GM21528 (cell line): ENCODE measurements at regions not wholly inside any gene's neighbourhood (a gene's known extent, or its start where the extent isn't known, plus 50 kb on each side); places are given as distances from the start of the nearest gene placed in this dataset.

Experiments used
- ATAC-seq: cut with Tn5 transposase; IDR thresholded peaks from one replicate; pipeline ENCODE4 v1.9.1; 2021; ENCODE audit warnings: mild to moderate bottlenecking, moderate library complexity; ENCODE audit not compliant: unreplicated experiment, low FRiP score

DNA sequence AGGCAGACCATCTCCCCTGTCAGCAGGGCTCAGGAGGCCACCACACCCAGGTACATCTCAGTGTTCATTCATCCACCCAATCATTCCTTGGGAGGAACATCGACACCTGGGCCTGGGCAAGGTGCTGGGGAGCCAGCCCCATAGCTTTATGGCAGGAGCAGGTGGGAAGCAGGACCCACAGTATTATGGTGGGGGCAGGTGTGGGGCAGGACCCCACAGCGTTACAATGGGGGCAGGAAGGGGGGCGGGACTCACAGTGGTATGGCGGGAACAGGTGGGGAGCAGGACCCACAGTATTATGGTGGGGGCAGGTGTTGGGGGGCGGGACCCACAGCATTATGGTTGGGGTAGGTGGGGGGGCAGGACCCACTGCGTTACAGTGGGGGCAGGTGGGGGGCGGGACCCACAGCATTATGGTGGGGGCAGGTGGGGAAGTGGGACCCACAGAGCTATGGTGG, 128.9 kb upstream of the HS6ST1 start:
- ATAC-seq: no peak

DNA sequence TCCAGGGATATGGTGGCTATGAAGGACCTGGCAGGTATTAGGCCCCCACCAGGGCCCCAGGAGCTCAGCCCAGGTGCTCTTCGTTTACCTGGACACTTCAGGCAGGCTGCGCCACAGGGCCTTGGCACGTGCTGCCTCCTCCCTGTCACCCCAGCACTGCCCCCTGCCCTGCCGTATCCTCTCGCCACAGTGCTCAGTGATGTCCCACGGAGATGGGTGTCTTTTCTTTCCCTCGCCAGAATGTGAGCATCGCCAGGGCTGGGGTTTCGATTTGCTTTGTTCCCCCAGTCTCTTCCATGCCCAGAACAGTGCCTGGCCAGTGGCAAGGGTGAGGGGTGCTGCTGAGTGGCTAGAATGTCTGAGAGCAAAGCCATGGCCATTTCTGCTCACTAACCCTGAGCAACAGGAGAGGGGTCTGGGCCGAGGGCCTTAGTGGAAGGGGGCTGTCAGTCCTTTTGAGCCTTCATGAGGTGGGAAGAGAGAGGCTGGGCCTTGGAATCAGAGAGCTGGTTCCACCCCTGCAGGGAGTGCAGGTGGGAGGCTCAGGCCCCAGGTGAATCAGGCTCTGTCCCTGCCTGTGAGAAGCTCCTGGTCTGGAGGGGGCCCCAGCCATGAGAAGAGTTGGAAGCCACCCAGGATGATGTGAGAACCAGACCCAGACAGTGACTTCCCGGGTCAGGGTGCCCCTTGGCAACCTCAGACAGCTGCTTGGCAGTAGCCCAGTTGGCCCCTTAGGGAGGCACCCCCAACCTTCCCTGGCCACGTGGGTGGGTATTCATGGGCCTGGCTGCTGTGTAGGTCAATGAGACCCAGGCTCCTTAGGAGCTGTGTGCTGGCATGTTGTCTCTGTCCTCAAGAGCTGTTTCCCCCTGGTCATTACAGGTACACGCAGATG, 129.9 kb upstream of the HS6ST1 start:
- no peak for ATAC-seq

DNA sequence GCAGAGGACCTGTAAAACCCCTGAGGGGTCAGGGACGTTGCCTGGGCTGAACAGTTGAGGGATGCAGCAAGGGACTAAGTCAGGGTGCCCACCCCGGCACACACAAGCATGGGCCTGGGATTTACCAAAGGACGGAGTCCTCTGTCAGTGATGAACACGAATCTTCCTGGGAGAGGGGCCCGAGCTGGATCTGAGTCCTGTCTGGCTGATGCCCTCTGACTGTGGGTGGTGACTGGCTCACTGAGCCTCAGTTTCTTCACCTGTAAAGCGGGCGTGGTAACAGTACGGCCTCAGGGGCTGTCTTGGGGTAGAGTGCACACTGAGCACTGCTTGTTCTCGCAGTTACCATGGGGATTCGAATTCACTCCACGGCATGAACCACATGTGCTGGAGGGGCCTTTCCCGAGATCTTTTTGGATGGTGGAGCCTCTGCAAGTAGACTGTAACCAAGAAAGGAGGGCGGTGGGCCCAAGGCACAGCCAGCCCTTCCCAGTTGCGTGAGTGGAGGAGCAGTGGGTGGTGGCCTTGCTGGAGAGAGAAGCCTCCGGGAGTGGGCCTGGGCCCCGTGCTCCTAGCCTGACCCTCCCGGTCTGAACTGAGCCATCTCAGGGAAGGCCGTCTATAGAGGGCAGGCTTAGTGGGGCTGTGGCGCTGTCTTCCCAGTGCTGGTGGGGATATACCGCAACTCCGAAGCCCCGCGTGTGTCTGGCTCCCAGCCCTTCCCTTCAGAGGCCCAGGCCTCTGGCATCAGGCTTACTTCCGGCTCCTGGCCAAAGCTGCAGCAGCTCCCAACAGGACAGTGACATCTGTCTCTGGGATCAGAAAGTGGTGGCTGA, 130.8 kb upstream of the HS6ST1 start:
- ATAC-seq: no peak

DNA sequence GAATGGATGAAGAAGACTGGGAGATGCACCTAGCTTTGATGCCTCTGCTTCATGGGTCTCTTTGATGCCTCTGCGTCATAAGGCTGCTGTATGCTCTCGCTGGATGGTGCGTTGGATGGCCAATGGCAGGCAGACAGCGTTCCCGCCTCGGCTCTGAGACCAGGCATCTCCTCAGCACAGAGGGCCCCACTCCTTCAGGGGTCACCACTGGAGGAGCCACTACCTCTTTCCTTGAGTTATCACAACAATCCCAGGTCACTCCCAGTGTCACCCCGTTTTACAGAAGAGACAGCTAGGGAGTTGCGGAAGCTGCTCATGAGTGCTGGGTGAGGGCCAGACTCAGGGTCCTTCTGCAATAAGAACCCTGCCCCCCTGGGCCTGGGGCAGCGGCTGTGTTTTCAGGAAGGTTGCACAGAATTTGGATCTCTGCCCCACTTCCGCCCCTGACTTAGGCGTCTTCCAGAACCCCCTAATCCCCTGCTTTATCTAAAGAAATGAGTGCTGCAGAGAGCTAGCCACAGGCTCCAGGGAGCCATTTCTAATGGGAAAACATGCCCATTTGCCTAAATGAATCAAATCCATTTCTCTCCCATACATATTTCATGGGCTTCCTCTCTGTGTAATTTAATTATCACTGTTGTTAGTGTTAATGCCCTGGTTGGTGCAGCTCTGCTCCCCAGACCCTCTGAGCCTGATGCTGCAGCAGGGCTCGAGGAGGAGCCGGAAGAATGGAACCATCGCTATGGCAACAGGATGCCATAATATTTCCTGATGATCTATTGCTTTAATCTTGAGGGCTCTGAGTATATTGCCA, 131.8 kb upstream of the HS6ST1 start:
- no peak for ATAC-seq

DNA sequence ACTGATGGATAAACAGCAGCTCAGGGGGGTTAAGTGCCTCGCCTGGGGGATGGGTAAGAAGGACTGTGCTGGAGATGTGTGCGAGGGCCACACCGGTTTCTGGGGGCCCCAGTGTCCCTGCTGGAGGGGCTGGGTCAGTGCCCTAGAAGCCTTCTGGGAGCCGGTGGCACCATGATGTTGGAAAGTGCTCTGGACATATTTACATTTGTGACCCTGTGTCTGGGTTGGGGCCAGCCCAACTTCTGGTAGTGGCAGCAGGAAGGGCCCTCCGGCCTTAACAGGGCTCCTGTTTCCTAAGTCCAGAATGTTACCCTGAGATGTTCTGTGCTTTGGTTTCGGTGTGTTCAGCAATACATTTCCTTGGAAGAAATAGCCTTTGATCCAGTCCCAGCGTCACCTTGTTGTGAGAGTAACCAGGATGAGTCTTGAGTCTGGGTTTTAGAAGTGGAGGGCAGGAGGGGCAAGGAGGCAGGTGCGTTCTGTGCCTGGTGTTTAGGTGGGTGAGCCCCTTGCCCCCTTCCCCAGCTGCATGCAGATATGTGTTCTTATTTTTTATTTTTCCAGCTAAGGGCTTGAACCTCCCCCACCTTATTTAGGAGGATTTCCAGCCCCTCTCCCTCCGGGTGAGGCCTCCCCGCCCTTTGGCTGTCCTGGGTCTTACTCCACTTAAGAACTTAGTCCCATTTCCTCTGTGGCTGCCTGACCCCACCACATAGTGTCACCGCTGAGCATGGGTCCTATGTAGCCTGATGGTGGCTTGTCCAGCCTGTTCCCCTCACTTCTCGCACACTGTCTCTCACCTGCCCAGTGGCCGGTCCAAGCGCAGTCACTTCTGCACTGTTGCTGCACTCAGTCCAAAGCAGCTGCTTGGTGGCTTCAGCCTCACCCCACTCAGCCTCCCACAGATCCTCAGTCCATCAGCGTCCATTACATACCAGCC, 132.7 kb upstream of the HS6ST1 start:
- ATAC-seq: no peak

DNA sequence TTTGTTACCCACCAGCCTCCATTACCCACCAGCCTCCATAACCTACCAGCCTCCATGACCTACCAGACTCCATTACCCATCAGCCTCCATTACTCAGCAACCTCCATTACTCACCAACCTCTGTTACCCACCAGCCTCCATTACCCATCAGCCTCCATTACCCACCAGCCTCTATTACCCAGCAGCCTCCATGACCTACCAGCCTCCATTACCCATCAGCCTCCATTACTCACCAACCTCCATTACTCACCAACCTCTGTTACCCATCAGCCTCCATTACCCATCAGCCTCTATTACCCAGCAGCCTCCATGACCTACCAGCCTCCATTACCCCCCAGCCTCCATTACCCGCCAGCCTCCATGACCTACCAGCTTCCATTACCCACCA, 133.3 kb upstream of the HS6ST1 start:
- ATAC-seq: no peak

DNA sequence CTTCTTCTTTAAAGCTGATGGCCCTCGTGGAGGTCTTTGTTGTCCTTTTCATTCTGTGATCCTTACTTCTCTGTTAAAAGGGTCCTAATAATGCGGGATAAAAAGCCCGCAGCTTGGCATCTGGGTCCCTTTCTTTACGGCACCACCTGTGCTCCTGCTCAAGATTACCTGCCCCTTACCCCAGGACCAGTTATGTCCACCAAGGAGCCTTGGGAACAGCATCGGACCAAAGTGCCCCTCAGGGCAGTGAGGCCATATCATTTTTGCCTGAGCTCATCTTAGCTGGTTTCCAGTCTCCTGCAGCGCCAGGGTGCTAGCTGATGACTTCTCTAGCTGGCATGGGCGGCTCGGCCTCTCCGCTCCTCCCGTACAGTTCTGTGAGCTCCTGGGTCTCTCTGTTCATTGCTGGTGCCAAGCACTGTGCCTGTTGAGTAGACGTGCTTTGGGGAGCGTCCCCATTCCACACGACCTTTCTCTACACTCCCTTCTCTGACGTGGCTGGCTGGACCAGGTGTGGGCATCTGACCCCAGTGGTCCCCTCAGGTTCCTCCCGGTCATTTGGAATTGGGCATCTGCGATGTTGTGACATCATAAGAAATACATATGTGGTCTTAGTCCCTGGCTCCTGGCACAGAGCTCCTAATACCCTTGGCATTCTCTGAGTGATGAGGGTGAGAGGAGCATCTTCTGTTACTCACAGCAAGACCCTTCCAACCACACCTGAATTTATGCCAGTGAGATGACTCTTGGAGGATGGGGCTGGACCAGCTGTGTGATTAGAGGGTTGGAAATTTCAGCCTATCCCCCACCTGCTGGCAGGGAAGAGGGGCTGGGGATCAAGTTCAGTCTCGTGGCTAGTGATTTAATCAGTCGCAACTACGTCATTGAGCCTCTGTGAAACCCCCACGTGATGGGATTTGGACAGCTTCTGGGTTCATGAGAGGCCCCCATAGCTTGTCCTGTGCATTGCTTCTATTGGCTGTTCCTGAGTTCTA, 134.2 kb upstream of the HS6ST1 start:
- no peak for ATAC-seq

DNA sequence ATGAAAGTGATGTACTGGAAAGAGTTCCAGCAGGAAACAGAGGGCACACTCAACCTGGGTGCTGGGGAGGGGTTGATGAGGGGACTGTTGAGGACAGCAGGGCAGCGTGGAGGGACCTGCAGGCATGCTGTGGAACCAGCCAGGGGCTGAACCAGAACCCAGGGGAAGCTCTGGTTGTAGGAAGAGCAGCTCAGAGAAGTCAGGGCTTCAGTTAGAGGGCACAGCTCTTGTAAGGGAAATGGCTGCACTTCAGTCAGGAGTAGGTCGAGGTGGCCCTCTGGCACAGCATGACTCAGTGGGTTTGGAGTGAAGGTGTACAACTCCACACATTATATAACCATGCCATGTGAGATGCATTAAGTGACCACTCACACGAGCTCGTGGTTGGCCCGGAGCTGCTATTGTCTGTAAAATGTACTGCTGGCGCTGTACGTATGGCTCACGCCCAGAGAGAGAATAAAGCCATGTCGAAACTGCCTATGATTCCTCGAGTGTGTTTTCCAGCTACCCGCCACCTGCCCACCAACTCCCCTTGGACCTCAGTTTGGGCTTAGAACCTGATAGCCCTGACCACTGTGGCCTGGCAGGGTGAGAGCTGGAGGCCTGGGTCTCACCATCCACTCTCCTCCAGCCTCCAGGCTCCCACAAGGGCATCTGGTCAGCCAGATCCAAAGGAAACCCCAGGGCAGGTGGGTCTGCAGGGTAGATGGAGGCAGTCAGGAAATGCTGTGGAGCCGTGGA, 136.5 kb upstream of the HS6ST1 start:
- ATAC-seq: no peak

DNA sequence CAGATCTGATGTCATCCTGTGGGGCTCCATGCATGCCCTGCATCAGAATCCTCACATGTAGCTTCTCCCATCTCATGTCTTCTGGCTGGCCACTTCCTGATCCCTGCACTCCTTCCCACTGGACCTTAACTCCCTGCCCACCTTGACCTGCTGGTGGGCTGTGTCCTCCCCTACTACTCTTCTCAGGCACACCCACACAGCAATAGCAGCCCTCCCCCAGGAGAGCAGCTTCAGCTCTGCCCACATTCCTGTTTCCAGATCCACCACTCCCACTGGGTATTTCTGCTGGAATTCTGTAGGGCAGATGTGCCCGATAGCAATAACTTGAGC, 137.0 kb upstream of the HS6ST1 start:
- ATAC-seq: no peak

DNA sequence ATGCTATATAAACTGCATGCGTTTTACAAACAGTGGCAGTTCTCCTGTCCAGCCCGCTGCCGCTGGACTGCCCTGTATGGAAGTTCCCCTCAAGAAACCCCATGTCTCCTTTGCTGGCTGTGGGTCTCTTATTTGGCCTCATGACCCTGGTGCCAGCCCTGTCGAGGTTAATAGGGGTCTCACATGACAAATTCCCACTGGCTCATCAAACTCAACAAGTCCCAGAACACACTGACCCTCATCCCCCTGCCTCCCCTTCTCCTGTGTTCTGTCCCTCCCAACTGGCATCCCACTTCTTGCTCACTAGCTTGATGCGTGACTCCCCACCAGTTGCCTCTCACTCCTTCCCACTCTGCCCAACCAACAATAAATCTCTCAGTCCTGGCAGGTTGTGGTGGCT, 137.6 kb upstream of the HS6ST1 start:
- ATAC-seq: no peak

DNA sequence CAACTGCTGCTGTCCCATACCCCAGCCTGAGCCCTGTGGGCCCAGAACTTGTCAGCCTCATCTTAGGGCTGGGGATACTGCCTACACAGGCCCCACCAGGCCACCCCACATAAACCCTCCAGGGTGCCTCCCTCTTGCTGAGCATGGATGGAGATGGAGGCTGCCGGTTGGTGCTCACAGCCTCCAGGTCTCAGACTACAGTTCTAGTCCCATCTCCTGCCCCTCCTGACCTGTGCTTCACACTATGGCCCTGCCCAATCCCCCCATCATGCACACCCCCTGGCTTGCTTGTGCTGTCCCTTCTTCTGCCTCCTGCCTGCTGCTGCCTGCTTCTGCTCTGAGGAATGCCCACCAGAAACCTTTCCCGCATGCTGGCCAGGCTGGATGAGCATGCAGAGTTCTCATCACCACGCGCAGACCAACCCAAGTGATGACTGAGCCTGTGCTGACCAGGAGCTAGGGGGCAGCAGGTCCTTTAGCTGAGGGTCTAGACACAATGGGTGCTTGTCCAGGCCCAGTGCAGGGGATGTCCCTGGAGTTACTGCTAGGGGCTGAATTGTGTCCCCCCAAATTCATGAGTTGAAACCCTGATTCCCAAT, 138.4 kb upstream of the HS6ST1 start:
- ATAC-seq: no peak

DNA sequence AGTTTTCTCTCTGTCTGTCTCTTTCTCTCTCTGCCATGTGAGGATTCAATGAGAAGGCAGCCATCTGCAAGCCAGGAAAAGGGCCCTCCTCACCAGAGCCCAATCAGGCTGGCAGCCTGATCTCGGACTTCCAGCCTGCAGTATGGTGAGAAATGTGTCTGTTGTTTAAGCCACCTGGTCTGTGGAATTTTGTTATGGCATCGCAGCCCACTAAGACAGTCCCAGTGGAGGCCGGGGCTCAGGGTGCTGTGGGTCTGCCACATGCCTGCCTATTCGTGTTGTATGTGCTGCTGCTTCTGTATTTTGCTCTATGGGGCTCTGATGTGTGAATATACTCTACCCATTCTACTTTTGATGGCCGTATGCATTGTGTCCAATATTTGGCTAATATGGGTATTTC, 139.0 kb upstream of the HS6ST1 start:
- ATAC-seq: no peak

DNA sequence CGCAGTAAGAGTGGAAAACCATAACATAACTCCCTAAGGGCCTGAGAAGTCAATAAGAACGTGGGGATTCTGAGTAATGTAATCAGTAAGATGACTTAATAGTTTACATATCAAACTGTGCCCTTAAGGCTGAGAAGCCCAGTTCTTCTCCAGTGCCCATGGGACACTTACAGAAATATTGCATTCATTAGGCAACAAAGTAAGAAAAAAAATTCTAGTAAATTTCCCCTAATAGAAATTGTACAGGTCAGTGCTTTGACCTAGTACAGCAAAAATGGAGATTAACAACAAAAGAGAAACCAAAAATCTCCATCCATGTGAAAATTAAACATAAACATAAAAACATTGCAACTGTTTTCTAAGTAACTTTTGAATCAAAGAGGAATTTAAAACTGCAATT, 139.8 kb upstream of the HS6ST1 start:
- ATAC-seq: no peak

DNA sequence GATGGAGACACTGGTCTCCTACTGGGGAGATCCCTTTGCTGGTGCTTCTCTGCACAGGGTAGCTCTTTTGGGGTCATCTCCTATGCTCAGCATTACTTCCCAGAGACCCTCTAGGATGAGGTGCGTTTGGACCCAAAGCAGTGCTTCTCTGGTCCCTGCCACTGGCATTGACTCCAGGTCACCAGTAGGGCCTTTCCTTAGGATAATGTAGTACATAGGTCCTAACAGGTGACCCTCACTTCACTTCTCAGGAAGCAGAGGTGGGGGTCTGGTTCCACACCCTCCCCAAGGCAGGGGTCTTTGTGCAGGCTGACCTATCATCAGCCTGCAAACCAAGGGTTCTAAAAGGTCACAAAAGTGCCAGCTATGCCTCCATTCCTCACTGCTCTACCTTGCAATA, 145.8 kb upstream of the HS6ST1 start:
- no peak for ATAC-seq

DNA sequence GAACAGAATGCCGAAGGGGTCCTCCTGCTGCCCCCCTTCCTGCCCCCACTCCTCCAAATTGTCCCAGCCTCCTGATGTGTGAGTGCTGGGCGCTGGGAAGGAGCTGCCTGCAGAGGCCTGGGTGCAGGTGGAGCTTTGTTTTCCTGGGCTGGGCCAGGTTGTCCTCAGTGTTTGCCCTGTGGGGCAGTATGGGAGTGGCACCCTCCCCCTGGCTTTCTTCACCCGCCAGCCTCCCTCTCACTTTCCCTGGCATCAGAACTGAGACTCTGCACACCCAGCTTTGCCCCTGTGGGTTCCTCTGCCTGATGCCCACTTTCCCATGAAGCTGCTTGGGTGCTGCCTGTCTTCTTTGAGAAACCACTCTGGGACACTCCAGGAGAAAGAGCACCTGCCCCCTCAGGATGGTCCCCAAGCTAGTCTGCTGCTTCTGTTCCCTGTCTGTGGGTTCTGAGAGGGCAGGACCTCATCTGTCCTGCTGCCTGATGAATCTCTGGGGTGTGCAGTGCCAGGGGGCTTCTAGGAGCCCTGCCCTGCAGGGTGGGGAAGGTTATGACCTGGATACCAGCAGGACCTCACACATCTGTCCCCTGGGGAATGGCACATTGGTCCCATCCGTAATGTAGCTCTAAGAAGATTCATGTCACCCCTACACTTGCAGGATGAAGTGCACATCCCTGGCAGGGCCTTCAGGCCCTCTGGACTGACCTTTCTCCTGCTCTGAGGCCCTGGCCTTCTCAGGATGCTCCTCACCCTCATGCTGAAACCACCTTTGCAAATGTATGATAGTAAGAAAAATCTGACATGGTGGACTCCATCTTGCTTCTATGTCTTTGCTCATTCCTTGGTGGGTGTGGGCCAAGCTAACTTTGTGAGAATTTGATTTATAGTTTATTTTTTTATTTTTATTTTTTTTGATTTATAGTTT, 146.8 kb upstream of the HS6ST1 start:
- ATAC-seq: no peak

DNA sequence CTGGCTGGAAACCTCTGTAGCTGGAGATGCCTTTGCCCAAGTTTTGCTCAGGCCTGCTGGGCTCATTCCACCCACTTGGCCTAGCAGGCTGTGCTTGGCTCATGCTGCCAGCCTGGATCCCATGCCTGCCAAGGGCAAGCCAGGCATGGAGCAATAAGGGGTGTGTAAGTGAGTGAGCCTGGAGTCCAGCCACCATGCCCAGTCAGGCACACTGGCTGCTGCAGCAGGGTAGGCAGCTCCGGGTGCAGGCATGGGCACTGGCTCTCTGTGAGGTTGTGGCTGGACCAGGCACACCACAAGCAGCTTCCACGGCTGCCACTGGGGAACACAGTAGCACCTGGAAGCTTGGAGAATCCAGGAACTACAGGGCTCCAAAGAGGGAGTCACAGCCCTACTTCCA, 147.7 kb upstream of the HS6ST1 start:
- ATAC-seq: no peak

DNA sequence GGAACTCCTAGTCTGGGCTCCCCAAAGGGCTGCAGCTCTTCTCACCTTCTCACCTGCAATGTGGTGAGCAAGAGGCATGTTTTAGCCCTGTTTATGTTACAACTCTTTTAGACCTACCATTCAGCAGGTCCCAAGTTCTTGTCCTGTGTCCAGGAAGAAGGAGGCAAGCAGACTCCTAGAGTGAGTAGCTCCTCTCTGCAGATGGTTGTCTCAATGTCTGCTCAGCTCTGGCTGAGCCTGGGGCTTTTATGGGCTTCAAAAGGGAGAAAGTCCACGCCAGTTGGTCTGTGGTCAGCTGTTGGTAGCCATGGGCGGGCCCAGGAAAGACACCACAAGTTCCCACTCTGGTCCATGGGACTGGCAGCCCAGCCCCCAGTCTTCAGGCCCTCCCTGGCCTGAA, 148.1 kb upstream of the HS6ST1 start:
- no peak for ATAC-seq
